ENCODE measurements at regions not wholly inside any gene's neighbourhood (a gene's known extent, or its start where the extent isn't known, plus 50 kb on each side); places are given as distances from the start of the nearest gene placed in this dataset.

- Histone ChIP-seq H3K9me3 (ENCODE audit: low read length) (no peaks in the 10 kb centered on the region), H3K9me2 (ENCODE audit: insufficient read depth, low read length) (no peaks in the 10 kb centered on the region), H3K27me3 (ENCODE audit: insufficient read depth, low read depth, low read length) (no peaks in the 10 kb centered on the region), H3K9ac (ENCODE audit: low read length) (no peak overlapping the region), H4K20me1 (ENCODE audit: insufficient read depth) (no peaks in the 10 kb centered on the region), H3F3A (ENCODE audit: insufficient read depth, low read length, poor library complexity, severe bottlenecking) (no peaks in the 10 kb centered on the region), H2AFZ (ENCODE audit: low read depth, low read length) (no peak overlapping the region), H3K79me2 (replicated peaks; ENCODE audit: insufficient read depth, low read length) (no peaks in the 10 kb centered on the region), H3K36me3 (ENCODE audit: insufficient read depth, low read length) (no peaks in the 10 kb centered on the region), H3K4me3 (ENCODE audit: low read length) (no peak overlapping the region), H3K4me2 (ENCODE audit: low read length) (no peak overlapping the region), H3K27ac (ENCODE audit: low read length) (no peak overlapping the region)
- no peak for TF ChIP-seq RAD21 (conservative IDR thresholded peaks at IDR 0.05)
- no peak for TF ChIP-seq POLR2AphosphoS5 (IDR thresholded peaks at IDR 0.05)
These were observed 1699.6 kb upstream of the FLRT2 start for GRCh38 chr14:83830316-83830715.

DNA sequence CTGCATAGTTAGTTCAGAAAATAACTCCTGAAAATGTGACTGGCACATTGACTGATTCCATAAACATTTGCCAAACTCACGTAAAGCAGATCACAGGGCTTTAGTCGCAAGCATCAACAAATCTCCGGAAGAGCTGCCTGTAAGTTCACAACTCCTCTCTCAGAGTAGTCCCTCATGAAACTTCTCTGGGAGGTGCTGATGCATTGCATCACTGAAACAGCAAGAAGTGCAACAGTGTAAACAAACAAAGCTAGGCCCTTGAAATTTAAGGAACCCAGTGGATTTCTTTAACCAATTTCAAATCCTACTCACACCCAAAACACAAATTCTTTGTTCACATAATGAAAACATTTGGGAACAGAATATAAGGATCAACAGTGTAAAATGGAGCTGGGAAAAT is 1691.7 kb upstream of the FLRT2 start:
- no peaks in the 10 kb centered on the region for H3K27me3 ChIP-seq (ENCODE audit: insufficient read depth, low read depth, low read length)
- no peaks in the 10 kb centered on the region for H3K79me2 ChIP-seq (replicated peaks; ENCODE audit: insufficient read depth, low read length)
- H3K9me2 ChIP-seq (ENCODE audit: insufficient read depth, low read length): no peaks in the 10 kb centered on the region
- H3K9me3 ChIP-seq (ENCODE audit: low read length): no peaks in the 10 kb centered on the region
- H4K20me1 ChIP-seq (ENCODE audit: insufficient read depth): no peaks in the 10 kb centered on the region
- no peak overlapping the region for H2AFZ ChIP-seq (ENCODE audit: low read depth, low read length)
- TF ChIP-seq, protein P1, sequence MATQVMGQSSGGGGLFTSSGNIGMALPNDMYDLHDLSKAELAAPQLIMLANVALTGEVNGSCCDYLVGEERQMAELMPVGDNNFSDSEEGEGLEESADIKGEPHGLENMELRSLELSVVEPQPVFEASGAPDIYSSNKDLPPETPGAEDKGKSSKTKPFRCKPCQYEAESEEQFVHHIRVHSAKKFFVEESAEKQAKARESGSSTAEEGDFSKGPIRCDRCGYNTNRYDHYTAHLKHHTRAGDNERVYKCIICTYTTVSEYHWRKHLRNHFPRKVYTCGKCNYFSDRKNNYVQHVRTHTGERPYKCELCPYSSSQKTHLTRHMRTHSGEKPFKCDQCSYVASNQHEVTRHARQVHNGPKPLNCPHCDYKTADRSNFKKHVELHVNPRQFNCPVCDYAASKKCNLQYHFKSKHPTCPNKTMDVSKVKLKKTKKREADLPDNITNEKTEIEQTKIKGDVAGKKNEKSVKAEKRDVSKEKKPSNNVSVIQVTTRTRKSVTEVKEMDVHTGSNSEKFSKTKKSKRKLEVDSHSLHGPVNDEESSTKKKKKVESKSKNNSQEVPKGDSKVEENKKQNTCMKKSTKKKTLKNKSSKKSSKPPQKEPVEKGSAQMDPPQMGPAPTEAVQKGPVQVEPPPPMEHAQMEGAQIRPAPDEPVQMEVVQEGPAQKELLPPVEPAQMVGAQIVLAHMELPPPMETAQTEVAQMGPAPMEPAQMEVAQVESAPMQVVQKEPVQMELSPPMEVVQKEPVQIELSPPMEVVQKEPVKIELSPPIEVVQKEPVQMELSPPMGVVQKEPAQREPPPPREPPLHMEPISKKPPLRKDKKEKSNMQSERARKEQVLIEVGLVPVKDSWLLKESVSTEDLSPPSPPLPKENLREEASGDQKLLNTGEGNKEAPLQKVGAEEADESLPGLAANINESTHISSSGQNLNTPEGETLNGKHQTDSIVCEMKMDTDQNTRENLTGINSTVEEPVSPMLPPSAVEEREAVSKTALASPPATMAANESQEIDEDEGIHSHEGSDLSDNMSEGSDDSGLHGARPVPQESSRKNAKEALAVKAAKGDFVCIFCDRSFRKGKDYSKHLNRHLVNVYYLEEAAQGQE (IDR thresholded peaks at IDR 0.05; ENCODE audit: borderline replicate concordance): no peak
- no peak for TF ChIP-seq CTCF (IDR thresholded peaks at IDR 0.05; ENCODE audit: poor library complexity, severe bottlenecking)
- TF ChIP-seq EZH2 (IDR thresholded peaks at IDR 0.05; ENCODE audit: borderline replicate concordance, insufficient read depth, low read length, poor library complexity, severe bottlenecking): no peak
- H3K36me3 ChIP-seq (ENCODE audit: insufficient read depth, low read length): no peaks in the 10 kb centered on the region
- no peak overlapping the region for H3K4me3 ChIP-seq (ENCODE audit: low read length)
- no peak overlapping the region for H3K9ac ChIP-seq (ENCODE audit: low read length)
- no peak overlapping the region for H3K4me2 ChIP-seq (ENCODE audit: low read length)
- H3K27ac ChIP-seq (ENCODE audit: low read length): no peak overlapping the region
- H3F3A ChIP-seq (ENCODE audit: insufficient read depth, low read length, poor library complexity, severe bottlenecking): peaks cover 3% of the 10 kb centered on the region

DNA sequence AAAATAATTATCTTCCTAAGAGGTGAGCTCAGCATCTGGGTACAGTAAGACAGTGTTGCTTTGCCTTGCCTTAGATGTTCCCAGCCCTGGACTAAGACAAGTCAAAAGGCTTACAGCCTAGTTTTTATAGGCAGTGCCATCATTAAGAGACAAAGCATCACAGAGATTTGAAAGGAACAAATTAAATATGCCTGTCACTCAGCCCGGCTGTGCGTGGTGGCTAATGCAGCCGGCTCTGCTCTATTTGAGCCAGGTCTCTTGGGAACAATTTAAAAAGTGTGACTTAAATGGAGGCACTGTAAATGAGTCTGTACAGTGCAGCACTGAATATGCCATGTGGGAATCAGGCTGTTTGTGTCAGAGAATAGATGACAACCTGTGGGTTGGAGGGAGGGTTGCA is 1687.4 kb upstream of the FLRT2 start:
- Histone ChIP-seq H3K4me3 (ENCODE audit: low read length) (peak overlapping the region; percentile 31), H3K9me2 (ENCODE audit: insufficient read depth, low read length) (no peaks in the 10 kb centered on the region), H3K36me3 (ENCODE audit: insufficient read depth, low read length) (no peaks in the 10 kb centered on the region), H3F3A (ENCODE audit: insufficient read depth, low read length, poor library complexity, severe bottlenecking) (peaks cover 3% of the 10 kb centered on the region), H3K79me2 (replicated peaks; ENCODE audit: insufficient read depth, low read length) (no peaks in the 10 kb centered on the region), H3K27me3 (ENCODE audit: insufficient read depth, low read depth, low read length) (no peaks in the 10 kb centered on the region), H2AFZ (ENCODE audit: low read depth, low read length) (no peak overlapping the region), H3K9me3 (ENCODE audit: low read length) (no peaks in the 10 kb centered on the region), H3K9ac (ENCODE audit: low read length) (no peak overlapping the region), H4K20me1 (ENCODE audit: insufficient read depth) (no peaks in the 10 kb centered on the region), H3K4me2 (ENCODE audit: low read length) (peak overlapping the region; percentile 15), H3K27ac (ENCODE audit: low read length) (peak overlapping the region; percentile 58)
- TF ChIP-seq RAD21 (conservative IDR thresholded peaks at IDR 0.05): no peak
- TF ChIP-seq TAF1 (IDR thresholded peaks at IDR 0.05; ENCODE audit: low read depth): no peak
- no peak for TF ChIP-seq EZH2 (IDR thresholded peaks at IDR 0.05; ENCODE audit: borderline replicate concordance, insufficient read depth, low read length, poor library complexity, severe bottlenecking)
- peak; percentile 85 for TF ChIP-seq EP300 (conservative IDR thresholded peaks at IDR 0.05; ENCODE audit: poor library complexity, severe bottlenecking)
- TF ChIP-seq SMC3 (conservative IDR thresholded peaks at IDR 0.05; ENCODE audit: poor library complexity): peak; percentile 25
- peak; percentile 66 for TF ChIP-seq POLR2AphosphoS5 (IDR thresholded peaks at IDR 0.05)
